Loucy (cell line): ENCODE measurements at regions not wholly inside any gene's neighbourhood (a gene's known extent, or its start where the extent isn't known, plus 50 kb on each side); places are given as distances from the start of the nearest gene placed in this dataset.

Experiments
- H2AFZ ChIP-seq: fragments of 200-600 bp; sonication (generic); 2 replicates; pipeline ENCODE4 v1.6.0; 2016; ENCODE audit warnings: antibody characterized with exemption, mild to moderate bottlenecking, low read length, moderate library complexity
- H3F3A ChIP-seq: fragments of 200-600 bp; 2 replicates; pipeline ENCODE4 v1.6.0; 2016; ENCODE audit warnings: antibody characterized with exemption, low read depth, mild to moderate bottlenecking
- H3K27me3 ChIP-seq: fragments of 200-600 bp; sonication (generic); 2 replicates; pipeline ENCODE4 v1.6.1; 2014; ENCODE audit warnings: low read length, mild to moderate bottlenecking; ENCODE audit not compliant: insufficient read depth, poor library complexity, severe bottlenecking
- H3K36me3 ChIP-seq: fragments of 200-600 bp; sonication (generic); 2 replicates; pipeline ENCODE4 v1.6.1; 2016; ENCODE audit warnings: low read length; ENCODE audit not compliant: insufficient read depth
- H3K4me1 ChIP-seq: fragments of 200-600 bp; sonication (generic); 2 replicates; pipeline ENCODE4 v1.5.1; 2014; ENCODE audit warnings: low read length, mild to moderate bottlenecking; ENCODE audit not compliant: insufficient read depth, poor library complexity, severe bottlenecking
- H3K4me2 ChIP-seq: fragments of 200-600 bp; sonication (generic); 2 replicates; pipeline ENCODE4 v1.6.0; 2014; ENCODE audit warnings: antibody characterized with exemption, low read length, low read depth, mild to moderate bottlenecking; ENCODE audit not compliant: poor library complexity, severe bottlenecking
- H3K4me3 ChIP-seq: fragments of 200-600 bp; sonication (generic); 2 replicates; pipeline ENCODE4 v1.5.1; 2014; ENCODE audit warnings: low read length, mild to moderate bottlenecking, mixed read lengths; ENCODE audit not compliant: poor library complexity, severe bottlenecking
- H3K79me2 ChIP-seq: fragments of 200-600 bp; sonication (generic); 2 replicates; pipeline ENCODE4 v1.6.1; 2014; ENCODE audit warnings: low read length; ENCODE audit not compliant: insufficient read depth
- H3K9ac ChIP-seq: fragments of 200-600 bp; sonication (generic); 2 replicates; pipeline ENCODE4 v1.6.0; 2014; ENCODE audit warnings: mild to moderate bottlenecking, low read depth, low read length, moderate library complexity; ENCODE audit not compliant: poor library complexity, severe bottlenecking
- H3K9me2 ChIP-seq: fragments of 200-600 bp; sonication (generic); replicated peaks from 2 replicates; pipeline ENCODE4 v1.6.1; 2016; ENCODE audit warnings: low read depth, low read length, mixed read lengths
- H3K9me3 ChIP-seq: fragments of 200-600 bp; sonication (generic); 2 replicates; pipeline ENCODE4 v1.6.1; 2014; ENCODE audit warnings: mild to moderate bottlenecking, antibody characterized with exemption, low read length, low read depth; ENCODE audit not compliant: insufficient read depth
- H4K20me1 ChIP-seq: fragments of 200-600 bp; sonication (generic); 2 replicates; pipeline ENCODE4 v1.6.0; 2014; ENCODE audit warnings: antibody characterized with exemption, low read length, mild to moderate bottlenecking; ENCODE audit not compliant: insufficient read depth, poor library complexity, severe bottlenecking
- EZH2phosphoT487 ChIP-seq: fragments of 200-600 bp; IDR thresholded peaks from 2 replicates; pipeline ENCODE4 v1.6.1; 2018; ENCODE audit warnings: antibody characterized with exemption, mild to moderate bottlenecking, moderate library complexity, borderline replicate concordance
- TF ChIP-seq, protein P1 (sequence below): fragments of 200-600 bp; sonication (generic); conservative IDR thresholded peaks from 2 replicates; pipeline ENCODE4 v1.5.1; 2014; ENCODE audit warnings: mild to moderate bottlenecking, antibody characterized with exemption, low read length

DNA sequence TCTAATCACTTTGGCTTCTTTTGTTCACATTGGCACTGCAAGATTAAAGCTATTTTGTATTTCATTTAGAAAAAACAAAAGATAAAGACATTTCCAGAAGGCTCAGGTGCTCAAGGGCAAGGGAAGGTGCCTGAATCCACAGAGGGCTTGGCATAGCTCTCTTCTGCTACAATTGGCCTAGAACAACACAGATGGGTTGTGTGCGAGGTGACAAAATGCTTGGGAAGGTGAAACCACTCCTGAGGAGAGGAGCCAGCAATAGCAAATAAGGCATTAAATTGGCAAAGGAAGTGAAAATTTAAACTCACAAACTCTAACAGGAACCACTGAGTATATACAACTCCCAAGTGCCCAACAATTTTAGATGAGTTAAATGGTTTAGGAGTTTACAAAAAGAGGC is 1290.4 kb upstream of the CHAC2 start:
- Histone ChIP-seq H4K20me1 (no peaks in the 10 kb centered on the region), H3K9ac (no peak overlapping the region), H3K27me3 (no peaks in the 10 kb centered on the region), H3F3A (no peaks in the 10 kb centered on the region), H3K9me2 (no peaks in the 10 kb centered on the region; the same call in 1 of the 2 replicates), H3K4me2 (no peak overlapping the region), H3K4me1 (no peaks in the 10 kb centered on the region), H3K36me3 (no peaks in the 10 kb centered on the region), H3K79me2 (no peaks in the 10 kb centered on the region), H3K4me3 (no peak overlapping the region), H3K9me3 (no peaks in the 10 kb centered on the region), H2AFZ (no peak overlapping the region)
- TF ChIP-seq, protein P1, sequence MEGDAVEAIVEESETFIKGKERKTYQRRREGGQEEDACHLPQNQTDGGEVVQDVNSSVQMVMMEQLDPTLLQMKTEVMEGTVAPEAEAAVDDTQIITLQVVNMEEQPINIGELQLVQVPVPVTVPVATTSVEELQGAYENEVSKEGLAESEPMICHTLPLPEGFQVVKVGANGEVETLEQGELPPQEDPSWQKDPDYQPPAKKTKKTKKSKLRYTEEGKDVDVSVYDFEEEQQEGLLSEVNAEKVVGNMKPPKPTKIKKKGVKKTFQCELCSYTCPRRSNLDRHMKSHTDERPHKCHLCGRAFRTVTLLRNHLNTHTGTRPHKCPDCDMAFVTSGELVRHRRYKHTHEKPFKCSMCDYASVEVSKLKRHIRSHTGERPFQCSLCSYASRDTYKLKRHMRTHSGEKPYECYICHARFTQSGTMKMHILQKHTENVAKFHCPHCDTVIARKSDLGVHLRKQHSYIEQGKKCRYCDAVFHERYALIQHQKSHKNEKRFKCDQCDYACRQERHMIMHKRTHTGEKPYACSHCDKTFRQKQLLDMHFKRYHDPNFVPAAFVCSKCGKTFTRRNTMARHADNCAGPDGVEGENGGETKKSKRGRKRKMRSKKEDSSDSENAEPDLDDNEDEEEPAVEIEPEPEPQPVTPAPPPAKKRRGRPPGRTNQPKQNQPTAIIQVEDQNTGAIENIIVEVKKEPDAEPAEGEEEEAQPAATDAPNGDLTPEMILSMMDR: no peak
- no peak for TF ChIP-seq EZH2phosphoT487

DNA sequence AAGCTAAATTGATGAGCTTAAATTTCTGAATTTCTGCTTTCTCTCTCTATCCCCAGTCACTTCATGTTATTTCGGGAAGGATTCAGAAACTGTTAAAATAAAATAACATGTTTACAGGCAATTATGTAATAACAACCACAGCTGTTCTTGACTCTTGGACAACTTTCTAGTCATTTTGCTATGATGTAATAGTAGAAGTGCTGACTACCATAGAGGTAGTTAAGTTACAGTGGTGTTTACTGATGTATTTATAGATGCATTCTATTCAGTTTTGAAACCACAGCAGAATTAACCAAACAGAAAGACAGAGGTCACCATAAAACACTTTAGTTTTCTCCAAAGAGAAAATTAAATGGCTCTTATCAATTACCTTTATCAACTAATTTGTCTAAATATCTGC is 1292.0 kb upstream of the CHAC2 start:
- H3K9ac ChIP-seq: no peak overlapping the region
- no peaks in the 10 kb centered on the region for H3K36me3 ChIP-seq
- H3K4me2 ChIP-seq: no peak overlapping the region
- no peaks in the 10 kb centered on the region for H3K9me3 ChIP-seq
- no peaks in the 10 kb centered on the region; the same call in 1 of the 2 replicates for H3K9me2 ChIP-seq
- H3F3A ChIP-seq: no peaks in the 10 kb centered on the region
- H4K20me1 ChIP-seq: no peaks in the 10 kb centered on the region
- no peak overlapping the region for H3K4me3 ChIP-seq
- no peak overlapping the region for H2AFZ ChIP-seq
- no peaks in the 10 kb centered on the region for H3K79me2 ChIP-seq
- H3K27me3 ChIP-seq: no peaks in the 10 kb centered on the region
- TF ChIP-seq EZH2phosphoT487: no peak
- TF ChIP-seq, protein P1: no peak
- H3K4me1 ChIP-seq: no peaks in the 10 kb centered on the region

DNA sequence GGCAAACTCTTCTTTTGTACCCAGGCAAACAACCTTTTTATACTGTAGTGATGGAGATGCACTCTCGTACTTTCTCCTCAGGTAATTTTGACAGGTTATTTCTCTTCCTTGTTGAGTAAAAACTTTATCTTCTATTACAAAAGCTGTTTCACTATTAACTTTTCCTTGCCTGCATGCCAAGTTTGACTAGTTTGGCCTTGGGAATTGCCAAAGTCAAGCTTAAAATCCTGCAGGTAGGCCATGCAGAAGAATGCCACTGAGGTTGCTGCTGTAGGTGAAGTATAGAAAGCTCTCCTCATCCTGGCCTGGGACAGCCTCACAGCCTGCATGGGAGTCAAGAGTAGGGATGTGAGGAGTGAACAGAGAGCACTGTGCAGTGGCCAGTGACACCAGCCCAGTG is 1293.5 kb upstream of the CHAC2 start:
- Histone ChIP-seq H3K79me2 (no peaks in the 10 kb centered on the region), H2AFZ (no peak overlapping the region), H3K9me3 (no peaks in the 10 kb centered on the region), H3K9me2 (no peaks in the 10 kb centered on the region; the same call in 1 of the 2 replicates), H3K4me3 (no peak overlapping the region), H3F3A (no peaks in the 10 kb centered on the region), H4K20me1 (no peaks in the 10 kb centered on the region), H3K4me2 (no peak overlapping the region), H3K9ac (no peak overlapping the region), H3K36me3 (no peaks in the 10 kb centered on the region), H3K27me3 (no peaks in the 10 kb centered on the region), H3K4me1 (no peaks in the 10 kb centered on the region)
- TF ChIP-seq, protein P1: no peak
